ENCODE measurements at regions not wholly inside any gene's neighbourhood (a gene's known extent, or its start where the extent isn't known, plus 50 kb on each side); places are given as distances from the start of the nearest gene placed in this dataset.

GRCh38 chr13:89869312-89869711, 1478.2 kb upstream of the MIR17HG start:
- Histone ChIP-seq H3K79me2 (ENCODE audit: low read depth) (no peaks in the 10 kb centered on the region), H3K27ac (no peak overlapping the region), H2AFZ (no peak overlapping the region), H3K4me2 (no peak overlapping the region), H3K9me2 (ENCODE audit: insufficient read depth) (no peaks in the 10 kb centered on the region), H4K20me1 (ENCODE audit: insufficient read depth) (no peaks in the 10 kb centered on the region), H3K4me3 (no peak overlapping the region), H3K4me1 (replicated peaks; ENCODE audit: insufficient read depth) (no peaks in the 10 kb centered on the region), H3K27me3 (ENCODE audit: insufficient read depth, low read depth) (no peaks in the 10 kb centered on the region), H3K36me3 (ENCODE audit: low read depth) (no peaks in the 10 kb centered on the region), H3K9me3 (ENCODE audit: insufficient read depth, low read depth) (no peaks in the 10 kb centered on the region), H3F3A (ENCODE audit: insufficient read depth, low read depth) (no peaks in the 10 kb centered on the region)
- intact Hi-C loops (cut with micrococcal nuclease; ENCODE audit: unreplicated experiment) = no loop called here
- DNase-seq = no peak
- TF ChIP-seq EZH2 (IDR thresholded peaks at IDR 0.05; ENCODE audit: low read depth) = no peak
- TF ChIP-seq CTCF (conservative IDR thresholded peaks at IDR 0.05) = no peak
- CTCF ChIA-PET = no interaction called here
- POLR2A ChIA-PET (ENCODE audit: unreplicated experiment) = no interaction called here
- BruUV-seq (replicated peaks) = no TSS peak

GRCh38 chr13:89878904-89879303, 1468.6 kb upstream of the MIR17HG start:
- Histone ChIP-seq H4K20me1 (ENCODE audit: insufficient read depth) (no peaks in the 10 kb centered on the region), H3K9me2 (ENCODE audit: insufficient read depth) (no peaks in the 10 kb centered on the region), H3K27me3 (ENCODE audit: insufficient read depth, low read depth) (no peaks in the 10 kb centered on the region), H3K4me1 (replicated peaks; ENCODE audit: insufficient read depth) (no peaks in the 10 kb centered on the region), H3K9me3 (ENCODE audit: insufficient read depth, low read depth) (no peaks in the 10 kb centered on the region), H2AFZ (no peak overlapping the region), H3K79me2 (ENCODE audit: low read depth) (no peaks in the 10 kb centered on the region), H3F3A (ENCODE audit: insufficient read depth, low read depth) (no peaks in the 10 kb centered on the region), H3K4me2 (no peak overlapping the region), H3K27ac (no peak overlapping the region), H3K4me3 (no peak overlapping the region), H3K36me3 (ENCODE audit: low read depth) (no peaks in the 10 kb centered on the region)
- CTCF ChIA-PET = no interaction called here
- no peak for DNase-seq
- no TSS peak for BruUV-seq (replicated peaks)
- POLR2A ChIA-PET (ENCODE audit: unreplicated experiment) = no interaction called here
- intact Hi-C loops (cut with micrococcal nuclease; ENCODE audit: unreplicated experiment) = no loop called here
- TF ChIP-seq EZH2 (IDR thresholded peaks at IDR 0.05; ENCODE audit: low read depth) = no peak

- H3F3A ChIP-seq (ENCODE audit: insufficient read depth, low read depth) = no peaks in the 10 kb centered on the region
- CTCF ChIA-PET = no interaction called here
- no peaks in the 10 kb centered on the region for H3K9me3 ChIP-seq (ENCODE audit: insufficient read depth, low read depth)
- no peak overlapping the region for H3K27ac ChIP-seq
- intact Hi-C loops (cut with micrococcal nuclease; ENCODE audit: unreplicated experiment) = no loop called here
- H4K20me1 ChIP-seq (ENCODE audit: insufficient read depth) = no peaks in the 10 kb centered on the region
- no peaks in the 10 kb centered on the region for H3K27me3 ChIP-seq (ENCODE audit: insufficient read depth, low read depth)
- DNase-seq = no peak
- H2AFZ ChIP-seq = no peak overlapping the region; the same call in 1 of the 2 replicates
- no TSS peak for BruUV-seq (replicated peaks)
- H3K4me2 ChIP-seq = no peak overlapping the region
- no peaks in the 10 kb centered on the region for H3K9me2 ChIP-seq (ENCODE audit: insufficient read depth)
- no peak for TF ChIP-seq CTCF (conservative IDR thresholded peaks at IDR 0.05)
- no peak for TF ChIP-seq EZH2 (IDR thresholded peaks at IDR 0.05; ENCODE audit: low read depth)
- H3K36me3 ChIP-seq (ENCODE audit: low read depth) = no peaks in the 10 kb centered on the region
- H3K4me3 ChIP-seq = no peak overlapping the region
- no peaks in the 10 kb centered on the region for H3K4me1 ChIP-seq (replicated peaks; ENCODE audit: insufficient read depth)
- POLR2A ChIA-PET (ENCODE audit: unreplicated experiment) = no interaction called here
- no peaks in the 10 kb centered on the region for H3K79me2 ChIP-seq (ENCODE audit: low read depth)
Observed at GRCh38 chr13:89880201-89880600, 1467.3 kb upstream of the MIR17HG start.

- no peak overlapping the region for H3K4me2 ChIP-seq
- H4K20me1 ChIP-seq (ENCODE audit: insufficient read depth) = no peaks in the 10 kb centered on the region
- H3K9me3 ChIP-seq (ENCODE audit: insufficient read depth, low read depth) = no peaks in the 10 kb centered on the region
- H3K4me1 ChIP-seq (replicated peaks; ENCODE audit: insufficient read depth) = no peaks in the 10 kb centered on the region
- no peak overlapping the region; the same call in 1 of the 2 replicates for H2AFZ ChIP-seq
- no peak overlapping the region for H3K27ac ChIP-seq
- H3K9me2 ChIP-seq (ENCODE audit: insufficient read depth) = no peaks in the 10 kb centered on the region
- no peaks in the 10 kb centered on the region for H3K36me3 ChIP-seq (ENCODE audit: low read depth)
- TF ChIP-seq CTCF (conservative IDR thresholded peaks at IDR 0.05) (no peak), EZH2 (IDR thresholded peaks at IDR 0.05; ENCODE audit: low read depth) (no peak)
- no peak overlapping the region for H3K4me3 ChIP-seq
- DNase-seq = no peak
- no peaks in the 10 kb centered on the region for H3F3A ChIP-seq (ENCODE audit: insufficient read depth, low read depth)
- ChIA-PET POLR2A (ENCODE audit: unreplicated experiment) (no interaction called here), CTCF (no interaction called here)
- intact Hi-C loops (cut with micrococcal nuclease; ENCODE audit: unreplicated experiment) = no loop called here
- no TSS peak for BruUV-seq (replicated peaks)
- H3K79me2 ChIP-seq (ENCODE audit: low read depth) = no peaks in the 10 kb centered on the region
- H3K27me3 ChIP-seq (ENCODE audit: insufficient read depth, low read depth) = no peaks in the 10 kb centered on the region
Observed at GRCh38 chr13:89883893-89884448, 1463.5 kb upstream of the MIR17HG start.
